CD14-positive monocyte (primary cell): ENCODE measurements at regions not wholly inside any gene's neighbourhood (a gene's known extent, or its start where the extent isn't known, plus 50 kb on each side); places are given as distances from the start of the nearest gene placed in this dataset.
A peak's percentile ranks its signal among the peaks of the same experiment; 100 is the strongest.

Experiments used
- DNase-seq, 3 donors: peaks; one replicate each; pipeline ENCODE4 v3.0.0-alpha.2; 2011 to 2022
- H2AFZ ChIP-seq: 2 replicates; pipeline ENCODE4 v1.6.0; 2012; ENCODE audit warnings: mild to moderate bottlenecking, low read depth, low read length, inconsistent platforms; ENCODE audit not compliant: insufficient read depth, poor library complexity, severe bottlenecking
- H3K27ac ChIP-seq, 2 donors: 1 replicate in 1 of 2; 2 replicates in 1 of 2; pipeline ENCODE4 v1.5.1; 2012 to 2013; ENCODE audit warnings: low read length in 2 of 2, control low read depth in 1 of 2, inconsistent platforms in 1 of 2, low read depth in 1 of 2, mild to moderate bottlenecking in 1 of 2
- H3K27me3 ChIP-seq, 2 donors: one replicate each; pipeline versions ENCODE4 v1.6.0 to v1.6.1; 2011 to 2013; ENCODE audit warnings: low read length in 2 of 2; ENCODE audit not compliant: control insufficient read depth in 2 of 2, insufficient read depth in 2 of 2
- H3K36me3 ChIP-seq, 2 donors: replicated peaks in 1 of 2; 1 replicate in 1 of 2; 2 replicates in 1 of 2; pipeline versions ENCODE4 v1.5.1 to v1.6.1; 2012 to 2013; ENCODE audit warnings: low read length in 2 of 2, control low read depth in 1 of 2, inconsistent platforms in 1 of 2, mild to moderate bottlenecking in 1 of 2; ENCODE audit not compliant: insufficient read depth in 2 of 2, control insufficient read depth in 1 of 2
- H3K4me1 ChIP-seq, 2 donors: 1 replicate in 1 of 2; 2 replicates in 1 of 2; pipeline versions ENCODE4 v1.5.1 to v1.6.1; 2012 to 2013; ENCODE audit warnings: low read length in 2 of 2, control low read depth in 1 of 2, inconsistent platforms in 1 of 2, mild to moderate bottlenecking in 1 of 2, moderate library complexity in 1 of 2; ENCODE audit not compliant: insufficient read depth in 2 of 2, control insufficient read depth in 1 of 2
- H3K4me2 ChIP-seq: replicated peaks from 2 replicates; pipeline ENCODE3; 2012; ENCODE audit warnings: low read length, moderate library complexity, mild to moderate bottlenecking; ENCODE audit not compliant: poor library complexity, severe bottlenecking; ENCODE audit errors: extremely low read depth
- H3K4me3 ChIP-seq, 3 experiments: fragments of 200-600 bp in 1 of 3; sonication (generic) in 1 of 3; replicated peaks in 1 of 3; 1 replicate in 2 of 3; 2 replicates in 1 of 3; pipeline ENCODE4 v1.5.1; 2011 to 2013; ENCODE audit warnings: low read length in 3 of 3, mild to moderate bottlenecking in 3 of 3, control low read depth in 2 of 3, low read depth in 2 of 3, inconsistent platforms in 1 of 3, moderate library complexity in 1 of 3
- H3K79me2 ChIP-seq: 2 replicates; pipeline ENCODE4 v1.6.0; 2012; ENCODE audit warnings: mild to moderate bottlenecking, control low read depth, inconsistent platforms, low read length, moderate library complexity; ENCODE audit not compliant: insufficient read depth
- H3K9ac ChIP-seq: 2 replicates; pipeline ENCODE4 v1.6.0; 2017; ENCODE audit warnings: low read length, mild to moderate bottlenecking; ENCODE audit not compliant: insufficient read depth, poor library complexity, severe bottlenecking
- H3K9me3 ChIP-seq, 2 donors: replicated peaks in 1 of 2; 1 replicate in 1 of 2; 2 replicates in 1 of 2; pipeline versions ENCODE4 v1.5.1 to v1.6.1; 2012 to 2013; ENCODE audit warnings: low read length in 2 of 2, control low read depth in 1 of 2; ENCODE audit not compliant: control insufficient read depth in 1 of 2, insufficient read depth in 1 of 2
- H4K20me1 ChIP-seq: 2 replicates; pipeline ENCODE4 v1.6.0; 2012; ENCODE audit warnings: mild to moderate bottlenecking, low read length, control low read depth, moderate library complexity; ENCODE audit not compliant: insufficient read depth
- H3K27ac Mint-ChIP-seq, 7 donors: one replicate each; pipeline ENCODE4 v1.8.0; 2020; ENCODE audit warnings: mild to moderate bottlenecking in 7 of 7, mixed read lengths in 7 of 7, moderate library complexity in 6 of 7, inconsistent platforms in 2 of 7
- H3K27me3 Mint-ChIP-seq, 3 donors: one replicate each; pipeline ENCODE4 v1.8.0; 2021 to 2022; ENCODE audit warnings: low read depth in 3 of 3, mild to moderate bottlenecking in 3 of 3, mixed read lengths in 3 of 3, moderate library complexity in 3 of 3, inconsistent platforms in 1 of 3
- H3K36me3 Mint-ChIP-seq, 2 donors: one replicate each; pipeline ENCODE4 v1.8.0; 2020; ENCODE audit warnings: mixed read lengths in 2 of 2, inconsistent platforms in 1 of 2, mild to moderate bottlenecking in 1 of 2
- H3K4me1 Mint-ChIP-seq: one replicate; pipeline ENCODE4 v1.8.0; 2020; ENCODE audit warnings: mild to moderate bottlenecking, mixed read lengths
- H3K4me3 Mint-ChIP-seq, 2 donors: one replicate each; pipeline ENCODE4 v1.8.0; 2020; ENCODE audit warnings: mild to moderate bottlenecking in 2 of 2, mixed read lengths in 2 of 2, moderate library complexity in 1 of 2
- H3K9me3 Mint-ChIP-seq, 7 donors: one replicate each; pipeline ENCODE4 v1.8.0; 2020 to 2022; ENCODE audit warnings: mixed read lengths in 7 of 7, mild to moderate bottlenecking in 6 of 7, moderate library complexity in 6 of 7, inconsistent platforms in 2 of 7
- CTCF ChIP-seq: fragments of 200-600 bp; IDR thresholded peaks from one replicate; pipeline ENCODE4 v1.8.0; 2022; ENCODE audit warnings: antibody characterized with exemption, mild to moderate bottlenecking
- WGBS: methylation state at CpG from one replicate; pipeline ENCODE4 v1.1.5; 2013; ENCODE audit warnings: missing lambda C conversion rate; ENCODE audit not compliant: insufficient coverage; 5-methylcytosine and 5-hydroxymethylcytosine counted together
- intact Hi-C, 2 donors: fragments of 100-400 bp; cut with micrococcal nuclease; formaldehyde crosslinking; loops; one replicate each; pipeline versions ENCODE4 v1.15.0 to v1.15.1; 2023

- H3K27me3 Mint-ChIP-seq = peaks cover 1 to 5% (median 4%) of the 10 kb centered on the region in 3 donors
Observed at GRCh38 chr10:4661511-4662255, 164.3 kb upstream of the AKR1E2 start.

GRCh38 chr10:4658777-4659176 is 167.2 kb upstream of the AKR1E2 start:
- no peak for TF ChIP-seq CTCF
- no peak overlapping the region for H3K4me3 Mint-ChIP-seq
- H3K9ac ChIP-seq = no peak overlapping the region
- H3K9me3 Mint-ChIP-seq = no peaks in the 10 kb centered on the region
- H3K4me1 ChIP-seq = no peaks in the 10 kb centered on the region
- peaks cover 3 to 5% (median 5%) of the 10 kb centered on the region in 3 donors for H3K27me3 Mint-ChIP-seq
- H3K36me3 ChIP-seq = no peaks in the 10 kb centered on the region
- no peak overlapping the region for H2AFZ ChIP-seq
- no peak overlapping the region for H3K4me2 ChIP-seq
- no peak overlapping the region for H3K27ac Mint-ChIP-seq
- H3K36me3 Mint-ChIP-seq = no peaks in the 10 kb centered on the region
- no peak overlapping the region for H3K4me3 ChIP-seq
- no peaks in the 10 kb centered on the region for H3K9me3 ChIP-seq
- no peaks in the 10 kb centered on the region for H3K4me1 Mint-ChIP-seq
- WGBS = 98% methylated on average over 5 of the region's 8 CpGs
- H3K79me2 ChIP-seq = no peaks in the 10 kb centered on the region
- no peak for DNase-seq
- H4K20me1 ChIP-seq = no peaks in the 10 kb centered on the region
- H3K27ac ChIP-seq = no peak overlapping the region
- peaks cover 0 to 2% of the 10 kb centered on the region in 2 donors for H3K27me3 ChIP-seq
- intact Hi-C loops = loop anchor here (5.0 to 10.0 kb wide), 2 partner anchors 874 to 1416 kb away; partner anchors contain the start of gene KLF6 (in 1 of the 2)

More at GRCh38 chr10:4661511-4662255, 164.3 kb upstream of the AKR1E2 start:
- no peaks in the 10 kb centered on the region for H3K9me3 Mint-ChIP-seq
- H3K27me3 ChIP-seq = peaks cover 0 to 2% of the 10 kb centered on the region in 2 donors
- no peak overlapping the region for H2AFZ ChIP-seq
- no peaks in the 10 kb centered on the region for H3K79me2 ChIP-seq
- no peak overlapping the region for H3K4me2 ChIP-seq
- no peaks in the 10 kb centered on the region for H3K36me3 ChIP-seq
- no peaks in the 10 kb centered on the region for H3K4me1 Mint-ChIP-seq
- H3K9ac ChIP-seq = no peak overlapping the region
- no peaks in the 10 kb centered on the region for H3K4me1 ChIP-seq
- no peak for TF ChIP-seq CTCF
- peak overlapping the region in 2 of 7 donors; percentile 37 to 87 for H3K27ac Mint-ChIP-seq
- no peak overlapping the region for H3K27ac ChIP-seq
- intact Hi-C loops = loop anchor here in 1 of 2 donors (5.0 kb wide), 1 partner anchor 1464 kb away; no protein-coding TSS in a partner anchor
- DNase-seq = no peak
- H3K9me3 ChIP-seq = no peaks in the 10 kb centered on the region
- 92% methylated on average over 15 of the region's 16 CpGs for WGBS
- no peaks in the 10 kb centered on the region for H3K36me3 Mint-ChIP-seq
- H4K20me1 ChIP-seq = no peaks in the 10 kb centered on the region
- H3K4me3 Mint-ChIP-seq = no peak overlapping the region
- no peak overlapping the region for H3K4me3 ChIP-seq
